ENCODE measurements at regions not wholly inside any gene's neighbourhood (a gene's known extent, or its start where the extent isn't known, plus 50 kb on each side); places are given as distances from the start of the nearest gene placed in this dataset.
"Not testable (repeated sequence)": the region's sequence is repeated elsewhere in the genome, so short reads cannot be mapped to it uniquely, and the experiment has no call there.

DNA sequence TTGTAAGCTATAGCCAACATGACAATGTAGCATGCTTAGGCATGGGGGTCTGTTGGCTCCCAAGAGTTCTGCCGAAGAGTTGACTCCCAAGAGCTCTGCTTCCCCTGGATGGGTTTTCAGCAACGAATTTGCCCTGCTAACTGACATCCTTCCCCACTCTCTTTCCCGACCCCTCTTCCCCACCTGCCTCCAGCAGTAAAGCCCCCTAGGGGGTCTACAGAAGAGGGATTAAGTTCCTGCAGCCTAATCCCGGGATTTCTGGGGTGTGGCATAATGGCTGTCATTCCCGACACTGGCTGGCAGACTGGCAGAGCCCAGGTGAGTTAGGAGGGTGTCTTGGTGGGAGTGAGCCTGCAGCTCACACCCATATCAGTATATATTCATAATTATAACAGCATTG lies 121.0 kb upstream of the ZNF184 start:
- TF ChIP-seq, protein P1, sequence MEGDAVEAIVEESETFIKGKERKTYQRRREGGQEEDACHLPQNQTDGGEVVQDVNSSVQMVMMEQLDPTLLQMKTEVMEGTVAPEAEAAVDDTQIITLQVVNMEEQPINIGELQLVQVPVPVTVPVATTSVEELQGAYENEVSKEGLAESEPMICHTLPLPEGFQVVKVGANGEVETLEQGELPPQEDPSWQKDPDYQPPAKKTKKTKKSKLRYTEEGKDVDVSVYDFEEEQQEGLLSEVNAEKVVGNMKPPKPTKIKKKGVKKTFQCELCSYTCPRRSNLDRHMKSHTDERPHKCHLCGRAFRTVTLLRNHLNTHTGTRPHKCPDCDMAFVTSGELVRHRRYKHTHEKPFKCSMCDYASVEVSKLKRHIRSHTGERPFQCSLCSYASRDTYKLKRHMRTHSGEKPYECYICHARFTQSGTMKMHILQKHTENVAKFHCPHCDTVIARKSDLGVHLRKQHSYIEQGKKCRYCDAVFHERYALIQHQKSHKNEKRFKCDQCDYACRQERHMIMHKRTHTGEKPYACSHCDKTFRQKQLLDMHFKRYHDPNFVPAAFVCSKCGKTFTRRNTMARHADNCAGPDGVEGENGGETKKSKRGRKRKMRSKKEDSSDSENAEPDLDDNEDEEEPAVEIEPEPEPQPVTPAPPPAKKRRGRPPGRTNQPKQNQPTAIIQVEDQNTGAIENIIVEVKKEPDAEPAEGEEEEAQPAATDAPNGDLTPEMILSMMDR (IDR thresholded peaks at IDR 0.05; ENCODE audit: low read depth, low read length, missing control alignments), result no peak
- DNase-seq (ENCODE audit: extremely low read depth, low read depth), result no peak
- H3K4me3 ChIP-seq (replicated peaks; ENCODE audit: low read depth, low read length), result peak overlapping the region; percentile 47

DNA sequence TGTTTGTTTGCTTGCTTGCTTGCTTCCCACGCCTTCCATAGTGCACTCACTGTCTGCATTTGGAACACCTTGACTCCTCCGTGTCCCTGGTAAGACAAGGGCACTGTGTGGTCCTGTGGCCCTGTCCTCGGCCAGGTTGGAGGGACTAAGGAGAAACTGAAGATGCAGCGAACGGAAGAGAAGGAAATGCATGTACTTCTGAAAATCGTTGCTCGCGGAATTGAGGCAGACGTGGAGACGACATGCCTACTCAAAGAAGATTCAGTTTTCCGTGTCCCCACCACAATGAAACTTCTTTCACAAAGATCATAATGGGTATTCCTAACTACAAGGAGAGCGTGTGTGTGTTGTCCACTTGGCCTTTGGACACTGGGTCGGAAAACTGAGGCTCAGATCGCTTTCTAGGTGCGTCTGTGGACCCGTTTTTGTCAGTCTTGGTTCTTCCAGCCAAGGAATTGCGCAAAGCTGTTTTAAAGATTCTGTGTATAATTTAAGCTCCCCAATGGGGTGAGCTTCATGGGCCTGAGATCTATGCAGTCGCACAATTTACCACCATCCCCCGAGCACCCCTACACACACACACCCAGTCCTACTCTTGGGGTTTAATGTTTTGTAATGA lies 120.4 kb upstream of the ZNF184 start:
- TF ChIP-seq, protein P1 (IDR thresholded peaks at IDR 0.05; ENCODE audit: low read depth, low read length, missing control alignments), result no peak
- H3K4me3 ChIP-seq (replicated peaks; ENCODE audit: low read depth, low read length), result peak overlapping the region; percentile 47
- DNase-seq (ENCODE audit: extremely low read depth, low read depth), result no peak

DNA sequence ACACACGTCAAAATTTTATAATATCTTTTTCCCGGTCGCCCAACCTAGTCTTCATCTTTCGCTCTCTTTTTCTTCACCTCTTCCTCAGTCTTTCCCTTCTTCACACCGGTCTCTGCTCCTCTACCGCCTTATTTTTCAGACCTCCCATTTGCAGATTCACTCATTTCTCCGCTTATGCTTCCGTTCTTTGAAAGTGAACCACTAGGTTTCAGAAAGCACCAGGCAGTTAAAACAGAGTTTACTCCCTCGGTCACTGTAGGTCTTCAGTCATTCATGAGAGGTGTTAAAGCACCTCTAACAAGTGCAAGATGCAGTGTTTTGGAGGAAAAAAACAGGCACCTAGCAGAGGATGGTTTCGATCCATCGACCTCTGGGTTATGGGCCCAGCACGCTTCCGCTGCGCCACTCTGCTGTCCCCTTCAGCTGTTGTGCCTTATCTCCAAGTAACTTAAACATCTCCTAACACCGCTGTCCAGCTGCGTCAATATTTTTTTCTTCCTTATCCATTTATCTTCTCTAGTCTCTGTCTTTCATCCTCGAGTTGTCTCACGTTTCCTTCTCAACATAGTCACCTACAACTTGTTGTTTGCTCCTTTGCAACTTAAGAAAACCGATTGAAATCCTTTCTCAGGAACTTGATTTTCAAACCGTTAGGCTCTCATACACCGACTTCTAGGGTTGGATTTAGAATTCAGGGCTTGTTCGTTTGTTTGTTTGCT lies 119.7 kb upstream of the ZNF184 start:
- DNase-seq (ENCODE audit: extremely low read depth, low read depth), result peak; percentile 77
- H3K4me3 ChIP-seq (replicated peaks; ENCODE audit: low read depth, low read length), result peak overlapping the region; percentile 47
- TF ChIP-seq, protein P1 (IDR thresholded peaks at IDR 0.05; ENCODE audit: low read depth, low read length, missing control alignments), result no peak

DNA sequence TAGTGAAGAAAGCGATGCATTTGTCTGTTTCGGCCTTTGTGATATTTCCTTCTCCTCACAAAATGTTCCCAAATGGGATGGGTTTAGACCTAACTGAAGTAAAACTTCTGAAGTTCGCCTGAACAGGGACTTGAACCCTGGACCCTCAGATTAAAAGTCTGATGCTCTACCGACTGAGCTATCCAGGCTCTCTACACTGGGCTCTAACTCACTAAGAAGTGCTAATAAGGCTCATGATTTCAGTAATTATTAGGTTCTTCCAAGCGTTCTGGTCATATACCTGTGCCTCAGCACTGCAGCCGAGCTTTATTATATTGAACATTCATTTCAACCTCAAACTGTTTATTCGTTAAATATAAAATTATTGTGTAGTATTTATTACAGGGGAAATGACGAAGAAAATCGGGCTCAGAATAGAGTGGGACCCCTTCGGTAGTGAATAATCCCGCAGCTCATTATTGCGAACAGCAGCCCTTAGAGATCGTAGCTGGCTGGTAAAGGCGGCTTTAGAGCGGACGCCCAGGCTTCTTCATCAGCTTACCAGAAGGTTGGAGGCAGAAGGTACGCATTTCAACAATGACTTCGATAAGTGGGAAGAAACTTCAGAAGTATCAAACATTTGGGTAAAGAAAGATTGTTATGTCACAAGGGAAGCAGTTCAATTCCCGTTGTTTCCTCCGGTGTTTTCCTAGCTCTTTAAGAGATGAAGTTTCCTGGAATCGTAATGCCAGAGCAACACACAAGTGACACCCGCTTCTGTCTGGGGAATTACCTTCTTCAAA lies 119.0 kb upstream of the ZNF184 start:
- peak overlapping the region; percentile 47 for H3K4me3 ChIP-seq (replicated peaks; ENCODE audit: low read depth, low read length)
- TF ChIP-seq, protein P1 (IDR thresholded peaks at IDR 0.05; ENCODE audit: low read depth, low read length, missing control alignments), result no peak
- DNase-seq (ENCODE audit: extremely low read depth, low read depth), result no peak

DNA sequence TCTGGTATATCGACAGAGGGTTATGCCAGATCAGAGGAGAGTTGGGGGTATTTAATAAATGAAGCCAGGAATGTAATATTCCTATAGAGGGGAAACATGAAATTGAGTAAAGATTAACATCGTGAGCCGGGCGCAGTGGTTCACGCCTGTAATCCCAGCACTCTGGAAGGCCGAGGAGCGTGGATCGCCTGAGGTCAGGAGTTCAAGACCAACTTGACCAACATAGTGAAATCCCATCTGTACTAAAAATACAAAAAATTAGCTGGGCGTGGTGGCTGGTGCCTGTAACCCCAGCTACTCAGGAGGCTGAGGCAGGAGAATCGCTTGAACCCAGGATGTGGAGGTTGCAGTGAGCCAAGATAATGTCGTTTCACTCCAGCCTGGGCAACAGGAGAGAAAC lies 112.4 kb upstream of the ZNF184 start:
- not testable (repeated sequence) for DNase-seq (ENCODE audit: extremely low read depth, low read depth); H3K4me3 ChIP-seq (replicated peaks; ENCODE audit: low read depth, low read length)

DNA sequence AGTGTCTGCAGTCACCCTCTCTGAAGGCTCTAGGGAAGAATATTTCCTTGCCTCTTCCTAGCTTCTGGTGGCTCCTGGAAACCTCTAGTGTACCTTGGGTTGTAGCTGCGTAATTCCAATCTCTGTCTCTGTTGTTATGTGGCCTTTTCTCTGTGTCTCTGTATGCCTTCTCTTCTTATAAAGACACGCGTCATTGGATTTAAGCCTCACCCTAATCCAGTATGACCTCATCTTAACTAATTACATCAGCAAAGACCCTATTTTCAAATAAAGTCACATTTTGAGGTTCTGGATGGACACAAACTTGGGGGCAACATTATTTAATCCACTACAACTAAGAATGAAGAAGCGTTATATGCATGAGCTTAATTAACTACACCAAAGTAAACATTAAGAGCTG lies 111.4 kb upstream of the ZNF184 start:
- no peak for DNase-seq (ENCODE audit: extremely low read depth, low read depth)
- H3K4me3 ChIP-seq (replicated peaks; ENCODE audit: low read depth, low read length), result no peak overlapping the region
- TF ChIP-seq, protein P1 (IDR thresholded peaks at IDR 0.05; ENCODE audit: low read depth, low read length, missing control alignments), result no peak

Data from HFF-Myc (cell line).